Astrocyte of the cerebellum (primary cell): ENCODE measurements at regions not wholly inside any gene's neighbourhood (a gene's known extent, or its start where the extent isn't known, plus 50 kb on each side); places are given as distances from the start of the nearest gene placed in this dataset.

Experiments
- DNase-seq: peaks from one replicate; pipeline ENCODE4 v3.0.0-alpha.2; 2011; ENCODE audit warnings: low read depth
- H3K4me3 ChIP-seq: 2 replicates; pipeline ENCODE4 v1.5.1; 2011; ENCODE audit warnings: mild to moderate bottlenecking, low read depth, low read length, moderate library complexity
- in situ Hi-C: cut with HindIII; loops from 2 replicates; pipeline ENCODE4 v1.10.0; 2017; ENCODE audit warnings: low sequenced_read_pairs
- TF ChIP-seq, protein P1 (sequence below): IDR thresholded peaks from 2 replicates; pipeline ENCODE4 v1.5.1; 2012; ENCODE audit warnings: low read length, low read depth, moderate library complexity, mild to moderate bottlenecking; ENCODE audit errors: missing control alignments

GRCh38 chr2:121120411-121120810, 164.6 kb downstream of the TFCP2L1 start:
- no peak overlapping the region for H3K4me3 ChIP-seq
- in situ Hi-C loops = no loop called here
- TF ChIP-seq, protein P1, sequence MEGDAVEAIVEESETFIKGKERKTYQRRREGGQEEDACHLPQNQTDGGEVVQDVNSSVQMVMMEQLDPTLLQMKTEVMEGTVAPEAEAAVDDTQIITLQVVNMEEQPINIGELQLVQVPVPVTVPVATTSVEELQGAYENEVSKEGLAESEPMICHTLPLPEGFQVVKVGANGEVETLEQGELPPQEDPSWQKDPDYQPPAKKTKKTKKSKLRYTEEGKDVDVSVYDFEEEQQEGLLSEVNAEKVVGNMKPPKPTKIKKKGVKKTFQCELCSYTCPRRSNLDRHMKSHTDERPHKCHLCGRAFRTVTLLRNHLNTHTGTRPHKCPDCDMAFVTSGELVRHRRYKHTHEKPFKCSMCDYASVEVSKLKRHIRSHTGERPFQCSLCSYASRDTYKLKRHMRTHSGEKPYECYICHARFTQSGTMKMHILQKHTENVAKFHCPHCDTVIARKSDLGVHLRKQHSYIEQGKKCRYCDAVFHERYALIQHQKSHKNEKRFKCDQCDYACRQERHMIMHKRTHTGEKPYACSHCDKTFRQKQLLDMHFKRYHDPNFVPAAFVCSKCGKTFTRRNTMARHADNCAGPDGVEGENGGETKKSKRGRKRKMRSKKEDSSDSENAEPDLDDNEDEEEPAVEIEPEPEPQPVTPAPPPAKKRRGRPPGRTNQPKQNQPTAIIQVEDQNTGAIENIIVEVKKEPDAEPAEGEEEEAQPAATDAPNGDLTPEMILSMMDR = no peak
- no peak for DNase-seq

DNA sequence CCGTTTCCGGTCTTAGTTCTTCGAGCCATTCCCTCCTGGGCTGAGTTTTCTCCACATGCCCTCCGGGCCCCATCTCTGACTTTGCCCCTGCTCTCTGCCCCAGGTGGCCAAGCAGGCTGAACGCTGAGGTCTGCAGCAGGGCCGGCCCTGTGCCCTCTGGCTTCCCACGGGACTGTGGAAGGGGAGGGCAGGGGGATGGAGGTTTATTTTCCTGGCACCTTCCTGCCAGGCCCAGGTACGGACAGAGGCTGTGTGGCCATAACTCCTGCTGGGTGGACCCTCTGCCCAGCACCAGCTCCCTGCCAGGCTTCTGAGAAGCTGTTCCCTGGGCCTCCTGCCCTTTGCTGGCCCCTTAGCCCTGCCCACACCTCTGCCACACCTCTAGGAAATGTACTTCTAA, 164.0 kb downstream of the TFCP2L1 start:
- in situ Hi-C loops = no loop called here
- no peak overlapping the region for H3K4me3 ChIP-seq
- no peak for DNase-seq
- TF ChIP-seq, protein P1 = no peak

GRCh38 chr2:121121661-121122060, 163.3 kb downstream of the TFCP2L1 start:
- DNase-seq = no peak
- H3K4me3 ChIP-seq = no peak overlapping the region
- TF ChIP-seq, protein P1 = no peak
- in situ Hi-C loops = no loop called here

- TF ChIP-seq, protein P1 = no peak
- no peak for DNase-seq
- no peak overlapping the region for H3K4me3 ChIP-seq
- in situ Hi-C loops = no loop called here
Measured at GRCh38 chr2:121123268-121123667, 161.7 kb downstream of the TFCP2L1 start.

DNA sequence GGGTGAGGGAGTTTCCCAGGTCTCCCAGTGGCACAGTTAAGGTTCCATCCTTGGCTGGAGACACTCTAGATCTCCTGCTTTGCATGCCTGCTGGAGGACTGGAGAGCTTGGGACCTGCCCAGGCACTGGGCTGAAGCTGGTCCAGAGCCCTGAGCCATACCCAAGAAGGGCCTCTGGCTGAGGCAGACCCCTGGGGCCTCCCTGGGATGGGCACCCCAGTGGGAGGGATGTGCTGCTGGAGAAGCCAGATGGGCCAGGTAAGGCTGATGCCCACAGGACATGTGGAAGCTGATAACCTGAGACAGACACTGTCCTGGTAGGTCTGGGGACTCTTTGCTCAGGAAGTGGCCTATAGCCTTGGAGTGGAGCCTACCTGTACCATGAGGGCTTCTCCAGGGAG, 160.7 kb downstream of the TFCP2L1 start:
- no peak overlapping the region for H3K4me3 ChIP-seq
- TF ChIP-seq, protein P1 = no peak
- in situ Hi-C loops = no loop called here
- no peak for DNase-seq

GRCh38 chr2:121125350-121125749, 159.7 kb downstream of the TFCP2L1 start:
- DNase-seq = no peak

More at GRCh38 chr2:121125350-121125749, 159.7 kb downstream of the TFCP2L1 start:
- in situ Hi-C loops = no loop called here
- no peak overlapping the region for H3K4me3 ChIP-seq
- TF ChIP-seq, protein P1 = no peak
